DMS 273 treated with DMSO at 0.1 percent for 48 hours (cell line): ENCODE measurements at regions not wholly inside any gene's neighbourhood (a gene's known extent, or its start where the extent isn't known, plus 50 kb on each side); places are given as distances from the start of the nearest gene placed in this dataset.

Experiments
- DNase-seq: peaks from one replicate; lab custom pipeline; 2025; lab: John Stamatoyannopoulos, UW

DNA sequence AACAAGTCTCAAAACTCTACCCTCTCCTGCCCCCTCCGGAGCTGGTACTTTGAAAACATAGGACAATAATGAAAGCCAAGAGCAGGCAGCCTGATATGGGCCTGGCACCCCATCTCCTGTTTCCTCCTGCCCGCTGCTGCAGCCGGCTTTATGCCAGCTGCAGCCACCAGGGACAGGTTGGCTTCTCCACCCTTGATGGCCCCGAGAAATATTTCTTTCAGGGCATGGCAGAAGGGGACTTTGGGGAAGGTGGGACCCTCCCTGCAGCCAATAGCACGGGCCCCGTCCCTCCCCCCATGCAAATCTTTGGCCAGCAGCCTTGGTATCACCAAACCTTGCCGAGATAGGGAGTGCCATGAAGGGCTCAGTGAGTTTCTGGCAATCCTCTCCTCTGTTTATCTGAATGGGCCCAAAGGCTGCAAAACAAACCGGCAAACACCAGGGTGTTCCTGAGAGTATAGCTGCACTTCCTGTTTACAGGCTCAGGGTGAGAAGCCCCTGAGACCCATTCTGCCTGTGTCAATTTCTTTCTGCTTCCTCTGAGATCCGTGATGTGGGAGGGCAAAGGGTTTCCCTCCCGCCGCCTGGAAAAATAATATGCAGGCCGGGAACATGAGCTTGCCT is 73.4 kb upstream of the BOD1 start:
- no peak for DNase-seq

DNA sequence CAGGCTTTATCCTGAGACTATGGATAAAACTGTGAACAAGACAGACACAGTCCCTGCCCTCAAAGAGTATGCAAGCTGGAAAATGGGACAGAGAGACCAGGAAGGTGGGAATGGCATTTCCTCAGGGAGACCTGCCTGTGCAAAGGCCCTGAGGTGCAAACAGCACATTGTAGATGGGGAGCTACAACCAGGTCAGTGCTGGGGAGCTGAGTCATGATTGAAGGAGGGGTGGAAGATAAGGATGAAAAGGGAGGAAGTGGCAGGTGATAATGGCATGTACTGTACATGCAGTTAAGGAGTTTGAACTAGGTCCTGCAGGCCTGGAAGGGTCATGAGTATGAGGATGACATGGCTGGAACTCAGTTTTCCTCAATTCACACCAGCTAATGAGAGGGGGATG is 75.5 kb upstream of the BOD1 start:
- no peak for DNase-seq

GRCh38 chr5:173693670-173694069 is 77.2 kb upstream of the BOD1 start:
- no peak for DNase-seq

DNA sequence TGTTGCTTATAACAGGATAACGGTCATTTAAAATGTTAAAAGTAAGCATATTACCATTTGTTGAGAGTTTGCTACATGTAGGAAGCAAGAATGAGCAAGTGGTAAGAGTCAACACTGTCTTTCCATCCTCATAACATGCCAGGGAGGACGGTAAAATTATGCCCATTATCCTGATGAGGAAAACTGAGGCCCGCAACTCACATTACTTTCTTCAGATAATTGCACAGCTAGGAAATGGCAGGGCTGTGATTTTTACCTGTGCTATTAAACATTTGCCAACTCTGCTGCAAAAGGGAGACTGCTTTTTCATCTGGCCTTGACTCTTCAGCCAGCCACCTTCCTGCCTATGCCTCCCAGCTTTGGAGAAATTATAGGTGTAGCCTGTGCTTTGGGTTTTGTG is 79.8 kb upstream of the BOD1 start:
- no peak for DNase-seq

GRCh38 chr5:173697931-173698579 is 81.6 kb upstream of the BOD1 start:
- no peak for DNase-seq

DNA sequence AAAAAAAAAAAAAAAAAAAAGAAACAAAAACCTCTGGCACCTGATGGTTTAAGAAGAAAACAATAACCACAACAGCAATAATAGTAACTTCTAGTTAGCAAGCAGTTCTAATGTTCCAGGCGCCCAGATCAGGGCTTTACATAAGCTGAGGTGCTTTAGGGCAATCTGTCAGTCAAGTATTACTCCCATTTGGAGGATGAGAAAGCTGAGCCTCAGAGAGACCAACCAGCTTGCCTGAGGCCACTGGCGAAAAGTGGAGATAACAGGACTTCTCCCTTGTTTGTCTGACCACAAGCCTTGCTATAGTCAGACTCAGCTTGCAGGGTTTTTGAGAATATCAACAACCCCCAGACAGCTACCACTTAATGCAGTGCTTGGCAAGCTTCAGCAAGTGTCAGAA is 83.5 kb upstream of the BOD1 start:
- DNase-seq: no peak

GRCh38 chr5:173703466-173703865 is 87.0 kb upstream of the BOD1 start:
- DNase-seq: no peak

GRCh38 chr5:173704615-173705511 is 88.4 kb upstream of the BOD1 start:
- no peak for DNase-seq

- no peak for DNase-seq
Observed at GRCh38 chr5:173705512-173706044, 89.1 kb upstream of the BOD1 start.

DNA sequence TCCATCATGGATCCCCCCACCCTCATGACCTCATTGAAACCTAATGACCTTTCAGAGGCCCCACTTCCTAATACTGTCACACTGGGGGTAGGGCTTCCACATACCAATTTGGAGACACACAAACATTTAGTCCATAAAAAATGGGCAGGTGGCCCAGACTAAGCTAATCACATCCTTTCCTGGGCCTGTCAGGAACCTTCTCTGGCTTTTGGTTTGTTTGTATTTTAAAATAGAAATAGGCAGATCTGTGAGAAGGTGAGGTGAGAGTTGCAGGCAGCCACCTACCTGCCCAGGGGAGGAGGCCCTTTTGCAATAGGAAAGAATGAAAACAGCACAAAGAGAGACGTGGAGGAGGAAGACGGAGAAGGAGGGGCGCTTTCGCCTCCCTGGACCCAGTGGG is 90.2 kb upstream of the BOD1 start:
- no peak for DNase-seq

- no peak for DNase-seq
Observed at GRCh38 chr5:173707392-173707791, 90.9 kb upstream of the BOD1 start.

DNA sequence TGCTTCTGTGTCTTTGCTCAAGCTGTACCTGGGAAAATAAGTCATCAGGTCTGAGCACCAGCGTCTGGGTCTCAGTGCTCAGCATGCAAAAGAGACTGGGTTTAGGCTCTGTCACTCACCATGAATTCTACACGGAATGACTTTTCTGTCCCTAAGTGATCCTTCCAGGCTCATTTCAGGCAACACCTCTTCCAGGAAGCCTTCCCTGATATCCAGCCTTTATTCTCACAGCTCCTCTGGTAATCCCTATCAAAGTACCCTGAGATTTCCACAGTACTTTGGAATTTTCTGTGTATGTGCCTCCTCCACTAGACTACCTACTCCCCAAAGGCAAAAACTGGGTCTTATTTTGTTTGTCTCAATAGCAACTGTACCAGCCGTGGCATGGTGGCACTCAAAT is 92.7 kb upstream of the BOD1 start:
- DNase-seq: no peak

GRCh38 chr5:173709761-173710160 is 93.3 kb upstream of the BOD1 start:
- no peak for DNase-seq

DNA sequence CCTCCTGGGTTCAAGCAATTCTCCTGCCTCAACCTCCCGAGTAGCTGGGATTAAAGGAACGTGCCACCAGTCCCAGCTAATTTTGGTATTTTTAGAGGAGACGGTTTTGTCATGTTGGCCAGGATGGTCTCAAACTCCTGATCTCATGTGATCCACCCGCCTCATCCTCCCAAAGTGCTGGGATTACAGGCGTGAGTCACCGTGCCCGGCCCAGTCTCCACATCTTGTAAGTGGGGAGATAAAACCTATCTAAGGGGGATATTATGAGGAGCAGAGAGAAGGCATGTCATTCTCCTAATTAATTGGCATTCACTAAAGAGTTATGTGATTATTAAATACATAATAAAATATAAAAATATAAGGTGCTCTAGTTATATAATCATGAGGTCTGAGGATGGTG is 94.1 kb upstream of the BOD1 start:
- DNase-seq: no peak

DNA sequence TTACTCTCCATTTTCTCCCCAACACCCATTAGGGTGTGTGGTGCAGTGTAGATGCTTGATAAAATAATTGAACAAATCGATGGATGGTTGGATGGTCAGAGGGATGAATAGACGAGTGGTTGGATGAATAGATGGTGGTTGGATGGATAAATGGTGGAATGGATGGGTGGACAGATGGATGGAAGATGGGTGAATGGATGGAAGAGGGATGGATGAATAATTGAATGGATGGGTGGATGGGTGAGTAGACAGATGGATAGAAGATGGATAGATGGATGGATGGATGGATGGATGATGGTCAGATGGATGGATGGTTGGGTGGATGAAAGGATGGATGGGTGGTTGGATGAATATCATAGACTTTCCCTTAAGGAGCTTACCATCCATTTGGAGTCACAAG is 95.0 kb upstream of the BOD1 start:
- no peak for DNase-seq

GRCh38 chr5:173712609-173713175 is 96.2 kb upstream of the BOD1 start:
- DNase-seq: no peak

DNA sequence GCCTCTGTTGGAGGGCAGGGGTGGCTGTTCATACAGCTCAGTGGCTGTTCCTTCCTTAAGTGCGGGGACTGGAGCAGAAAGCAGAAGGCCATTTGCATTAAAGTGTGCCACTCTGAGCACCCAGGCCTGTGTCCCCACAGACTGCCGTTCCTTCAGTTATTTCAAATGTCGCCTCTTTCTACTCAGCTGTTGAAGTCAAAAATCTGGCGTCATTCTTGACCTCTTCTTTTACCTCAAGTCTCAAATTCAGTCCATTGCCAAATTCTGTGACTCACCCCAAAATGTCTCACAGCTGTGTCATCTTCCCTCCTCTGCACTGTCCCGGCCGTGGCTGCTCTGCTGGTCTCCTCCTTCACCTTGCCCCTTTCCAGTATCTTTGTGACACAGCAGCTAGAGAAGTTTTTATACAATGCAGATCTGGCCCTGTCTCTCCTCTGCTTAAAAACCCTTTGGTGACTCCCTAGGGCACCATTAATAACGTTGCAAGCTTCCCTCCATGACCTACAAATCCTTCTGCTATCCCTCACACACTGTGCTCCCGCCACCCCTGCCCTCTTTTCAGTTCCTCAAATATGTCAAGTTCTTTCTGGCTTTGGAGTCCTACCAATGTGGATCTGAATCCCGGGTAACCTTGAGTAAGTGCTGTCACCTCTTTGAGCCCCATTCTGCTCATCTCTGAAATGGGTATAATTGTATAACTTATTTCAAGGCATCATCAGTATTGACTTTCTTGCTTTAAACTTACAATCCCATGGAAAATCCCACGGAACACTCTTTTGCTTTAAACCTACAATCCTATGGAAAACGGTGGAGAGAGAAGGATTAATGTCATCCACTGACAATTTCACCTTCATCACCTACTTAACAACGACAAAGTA is 98.3 kb upstream of the BOD1 start:
- DNase-seq: no peak

GRCh38 chr5:173715607-173716006 is 99.2 kb upstream of the BOD1 start:
- DNase-seq: no peak

DNA sequence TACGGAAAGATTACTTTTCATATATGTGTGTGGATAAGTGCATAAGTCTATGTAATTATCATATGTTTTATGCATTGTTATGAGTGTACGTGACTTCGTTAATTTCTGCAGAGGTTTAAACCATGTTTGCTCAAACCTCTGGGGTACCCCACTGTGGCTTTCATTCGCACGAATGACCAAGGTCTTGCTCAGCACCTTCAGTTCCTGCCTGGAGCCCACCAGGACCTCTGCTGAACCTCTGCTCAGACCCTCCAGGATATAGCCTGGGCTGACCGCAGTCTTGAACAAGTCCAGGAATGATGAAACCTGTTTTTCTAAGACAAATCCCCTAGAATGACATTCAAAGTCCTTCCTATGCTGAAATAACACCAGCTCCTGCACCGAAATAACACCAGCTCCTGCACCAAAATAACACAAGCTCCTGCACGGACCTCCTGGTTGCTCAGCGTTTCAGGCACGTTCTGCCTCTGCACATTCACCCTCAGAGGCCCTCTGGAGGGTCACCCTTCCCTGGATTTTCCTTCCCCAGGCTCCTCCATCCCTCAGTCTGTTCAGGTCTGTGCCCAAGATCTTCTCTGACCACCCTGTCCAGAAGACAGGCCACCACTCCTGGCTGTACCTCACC is 99.7 kb upstream of the BOD1 start:
- no peak for DNase-seq

- no peak for DNase-seq
Observed at GRCh38 chr5:173717959-173718358, 101.5 kb upstream of the BOD1 start.

GRCh38 chr5:173718469-173718868 is 102.0 kb upstream of the BOD1 start:
- no peak for DNase-seq
